ENCODE measurements at regions not wholly inside any gene's neighbourhood (a gene's known extent, or its start where the extent isn't known, plus 50 kb on each side); places are given as distances from the start of the nearest gene placed in this dataset.

GRCh38 chr14:28656704-28657255 lies 109.8 kb upstream of the FOXG1 start:
- Mint-ChIP-seq H3K27me3 (no peaks in the 10 kb centered on the region), H3K36me3 (no peaks in the 10 kb centered on the region), H3K27ac (no peak overlapping the region), H3K9me3 (peaks cover 2 to 11% (median 4%) of the 10 kb centered on the region in 7 donors), H3K4me3 (no peak overlapping the region), H3K4me1 (no peaks in the 10 kb centered on the region)
- DNase-seq (no peak), ATAC-seq (ENCODE audit: low read depth in 2 of 2) (no peak)
- Histone ChIP-seq H3K4me3 (ENCODE audit: low read depth, low read length) (no peak overlapping the region), H3K9me3 (ENCODE audit: control insufficient read depth in 2 of 2, low read length in 2 of 2) (peaks cover 0 to 7% of the 10 kb centered on the region in 2 experiments), H3K4me1 (ENCODE audit: control insufficient read depth, insufficient read depth, low read length, poor library complexity, severe bottlenecking) (no peaks in the 10 kb centered on the region), H3K36me3 (ENCODE audit: control insufficient read depth, insufficient read depth, low read length) (no peaks in the 10 kb centered on the region), H3K27ac (ENCODE audit: insufficient read depth, low read length, poor library complexity, severe bottlenecking) (no peak overlapping the region), H3K27me3 (ENCODE audit: control insufficient read depth, insufficient read depth, low read length) (no peaks in the 10 kb centered on the region)

DNA sequence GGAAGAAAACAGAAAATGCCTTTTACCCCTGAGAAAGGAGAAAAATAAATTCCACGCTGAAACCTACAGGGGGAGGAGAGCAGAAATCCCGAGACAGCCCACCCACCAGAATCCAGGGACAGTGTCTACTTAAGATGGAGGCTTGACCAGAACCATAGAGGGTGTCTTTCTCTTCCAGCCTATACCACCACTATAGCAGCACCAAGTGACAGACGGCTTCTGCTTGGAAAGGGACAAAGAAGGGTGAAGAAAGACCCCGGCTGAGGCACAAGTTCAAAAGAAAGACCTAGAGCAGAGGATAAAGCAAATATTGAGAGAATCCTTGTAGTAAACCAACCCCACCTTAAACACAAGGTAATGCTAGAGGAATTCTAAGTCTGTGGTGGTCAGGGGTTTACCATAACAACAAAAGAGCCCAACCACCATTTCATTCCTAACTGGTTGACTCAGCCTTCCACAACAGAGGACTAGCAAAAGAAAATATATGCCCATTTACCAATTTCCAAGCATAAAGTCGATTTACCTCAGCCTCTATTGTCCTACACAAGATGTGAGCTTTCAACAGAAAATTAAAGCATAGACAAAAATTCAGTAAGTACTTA lies 105.3 kb upstream of the FOXG1 start:
- Mint-ChIP-seq H3K4me3 (no peak overlapping the region), H3K36me3 (no peaks in the 10 kb centered on the region), H3K9me3 (peaks cover 0 to 8% (median 4%) of the 10 kb centered on the region in 7 donors), H3K27ac (no peak overlapping the region), H3K4me1 (no peaks in the 10 kb centered on the region), H3K27me3 (no peaks in the 10 kb centered on the region)
- no peaks in the 10 kb centered on the region for H3K27me3 ChIP-seq (ENCODE audit: control insufficient read depth, insufficient read depth, low read length)
- ATAC-seq (ENCODE audit: low read depth in 2 of 2) (no peak), DNase-seq (no peak)
- no peak overlapping the region for H3K27ac ChIP-seq (ENCODE audit: insufficient read depth, low read length, poor library complexity, severe bottlenecking)
- no peaks in the 10 kb centered on the region for H3K4me1 ChIP-seq (ENCODE audit: control insufficient read depth, insufficient read depth, low read length, poor library complexity, severe bottlenecking)
- peaks cover 0 to 7% of the 10 kb centered on the region in 2 experiments for H3K9me3 ChIP-seq (ENCODE audit: control insufficient read depth in 2 of 2, low read length in 2 of 2)
- H3K36me3 ChIP-seq (ENCODE audit: control insufficient read depth, insufficient read depth, low read length) = no peaks in the 10 kb centered on the region
- no peak overlapping the region for H3K4me3 ChIP-seq (ENCODE audit: low read depth, low read length)

GRCh38 chr14:28666961-28667360 lies 99.6 kb upstream of the FOXG1 start:
- no peaks in the 10 kb centered on the region for H3K4me1 ChIP-seq (ENCODE audit: control insufficient read depth, insufficient read depth, low read length, poor library complexity, severe bottlenecking)
- H3K4me1 Mint-ChIP-seq = no peaks in the 10 kb centered on the region
- no peaks in the 10 kb centered on the region for H3K27me3 ChIP-seq (ENCODE audit: control insufficient read depth, insufficient read depth, low read length)
- no peak overlapping the region for H3K27ac ChIP-seq (ENCODE audit: insufficient read depth, low read length, poor library complexity, severe bottlenecking)
- no peaks in the 10 kb centered on the region for H3K36me3 Mint-ChIP-seq
- H3K9me3 Mint-ChIP-seq = peaks cover under 1 to 12% (median 4%) of the 10 kb centered on the region in 7 donors
- DNase-seq = no peak
- H3K4me3 ChIP-seq (ENCODE audit: low read depth, low read length) = no peak overlapping the region
- no peaks in the 10 kb centered on the region for H3K9me3 ChIP-seq (ENCODE audit: control insufficient read depth in 2 of 2, low read length in 2 of 2)
- no peaks in the 10 kb centered on the region for H3K27me3 Mint-ChIP-seq
- ATAC-seq (ENCODE audit: low read depth in 2 of 2) = no peak
- no peaks in the 10 kb centered on the region for H3K36me3 ChIP-seq (ENCODE audit: control insufficient read depth, insufficient read depth, low read length)
- no peak overlapping the region for H3K27ac Mint-ChIP-seq
- no peak overlapping the region for H3K4me3 Mint-ChIP-seq

GRCh38 chr14:28671425-28671824 lies 95.2 kb upstream of the FOXG1 start:
- Mint-ChIP-seq H3K4me1 (no peaks in the 10 kb centered on the region), H3K4me3 (no peak overlapping the region), H3K9me3 (peaks cover 3 to 19% (median 10%) of the 10 kb centered on the region in 7 donors), H3K27me3 (no peaks in the 10 kb centered on the region), H3K36me3 (no peaks in the 10 kb centered on the region), H3K27ac (no peak overlapping the region)
- H3K36me3 ChIP-seq (ENCODE audit: control insufficient read depth, insufficient read depth, low read length) = no peaks in the 10 kb centered on the region
- H3K4me1 ChIP-seq (ENCODE audit: control insufficient read depth, insufficient read depth, low read length, poor library complexity, severe bottlenecking) = no peaks in the 10 kb centered on the region
- no peak overlapping the region for H3K4me3 ChIP-seq (ENCODE audit: low read depth, low read length)
- H3K9me3 ChIP-seq (ENCODE audit: control insufficient read depth in 2 of 2, low read length in 2 of 2) = peaks cover 0 to 8% of the 10 kb centered on the region in 2 experiments
- no peak overlapping the region for H3K27ac ChIP-seq (ENCODE audit: insufficient read depth, low read length, poor library complexity, severe bottlenecking)
- ATAC-seq (ENCODE audit: low read depth in 2 of 2) = no peak
- DNase-seq = no peak
- H3K27me3 ChIP-seq (ENCODE audit: control insufficient read depth, insufficient read depth, low read length) = no peaks in the 10 kb centered on the region

DNA sequence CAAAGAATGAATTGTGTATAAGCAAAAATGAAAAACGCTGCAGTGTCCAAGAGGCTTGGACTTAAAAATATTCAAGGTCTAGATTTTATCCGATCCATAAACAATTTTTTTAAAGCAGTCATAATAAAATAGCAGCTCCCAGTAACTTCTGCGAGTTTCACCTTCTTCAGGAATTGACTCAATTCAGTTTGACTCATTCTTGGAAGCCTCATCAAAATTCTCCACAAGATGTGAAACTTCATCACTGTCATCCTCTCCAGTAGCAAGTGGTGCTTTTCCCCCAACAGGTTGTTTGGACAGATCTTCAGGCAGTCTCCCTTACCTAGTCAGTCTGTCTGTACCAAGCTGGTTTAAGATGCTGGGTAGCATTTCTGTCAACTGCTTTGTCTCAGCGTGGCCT lies 93.5 kb upstream of the FOXG1 start:
- peaks cover 0 to 11% of the 10 kb centered on the region in 2 experiments for H3K9me3 ChIP-seq (ENCODE audit: control insufficient read depth in 2 of 2, low read length in 2 of 2)
- Mint-ChIP-seq H3K36me3 (no peaks in the 10 kb centered on the region), H3K4me3 (no peak overlapping the region), H3K4me1 (no peaks in the 10 kb centered on the region), H3K9me3 (peaks cover 3 to 21% (median 9%) of the 10 kb centered on the region in 7 donors), H3K27me3 (no peaks in the 10 kb centered on the region), H3K27ac (no peak overlapping the region)
- no peak for ATAC-seq (ENCODE audit: low read depth in 2 of 2)
- no peak overlapping the region for H3K27ac ChIP-seq (ENCODE audit: insufficient read depth, low read length, poor library complexity, severe bottlenecking)
- no peak for DNase-seq
- no peaks in the 10 kb centered on the region for H3K27me3 ChIP-seq (ENCODE audit: control insufficient read depth, insufficient read depth, low read length)
- no peak overlapping the region for H3K4me3 ChIP-seq (ENCODE audit: low read depth, low read length)
- H3K4me1 ChIP-seq (ENCODE audit: control insufficient read depth, insufficient read depth, low read length, poor library complexity, severe bottlenecking) = no peaks in the 10 kb centered on the region
- no peaks in the 10 kb centered on the region for H3K36me3 ChIP-seq (ENCODE audit: control insufficient read depth, insufficient read depth, low read length)

DNA sequence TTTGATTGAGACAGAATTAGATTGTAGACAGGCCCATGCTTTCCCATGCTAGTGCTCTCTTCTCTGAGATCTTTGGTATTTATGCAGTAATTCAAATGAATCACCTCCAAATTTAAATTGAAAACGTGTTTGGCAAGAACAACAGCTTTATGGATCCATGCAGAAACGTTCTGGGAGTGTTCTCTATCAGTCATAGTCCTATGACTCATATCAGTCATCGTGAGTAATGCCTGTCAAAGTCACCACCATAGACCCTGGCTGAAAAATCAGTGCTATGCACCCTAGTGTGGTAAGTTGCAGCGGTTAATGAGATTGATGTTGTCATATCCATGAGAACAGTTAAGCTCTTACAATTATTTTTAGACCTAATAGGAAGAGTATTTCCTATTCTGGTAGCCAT lies 90.1 kb upstream of the FOXG1 start:
- Mint-ChIP-seq H3K27me3 (no peaks in the 10 kb centered on the region), H3K27ac (no peak overlapping the region), H3K4me1 (no peaks in the 10 kb centered on the region), H3K4me3 (no peak overlapping the region), H3K9me3 (peaks cover 3 to 26% (median 7%) of the 10 kb centered on the region in 7 donors), H3K36me3 (no peaks in the 10 kb centered on the region)
- no peak for DNase-seq
- Histone ChIP-seq H3K27me3 (ENCODE audit: control insufficient read depth, insufficient read depth, low read length) (no peaks in the 10 kb centered on the region), H3K9me3 (ENCODE audit: control insufficient read depth in 2 of 2, low read length in 2 of 2) (peaks cover 0 to 13% of the 10 kb centered on the region in 2 experiments), H3K4me3 (ENCODE audit: low read depth, low read length) (no peak overlapping the region), H3K4me1 (ENCODE audit: control insufficient read depth, insufficient read depth, low read length, poor library complexity, severe bottlenecking) (no peaks in the 10 kb centered on the region), H3K27ac (ENCODE audit: insufficient read depth, low read length, poor library complexity, severe bottlenecking) (no peak overlapping the region), H3K36me3 (ENCODE audit: control insufficient read depth, insufficient read depth, low read length) (no peaks in the 10 kb centered on the region)
- no peak for ATAC-seq (ENCODE audit: low read depth in 2 of 2)

GRCh38 chr14:28677381-28677780 lies 89.2 kb upstream of the FOXG1 start:
- Histone ChIP-seq H3K27me3 (ENCODE audit: control insufficient read depth, insufficient read depth, low read length) (no peaks in the 10 kb centered on the region), H3K27ac (ENCODE audit: insufficient read depth, low read length, poor library complexity, severe bottlenecking) (no peak overlapping the region), H3K4me1 (ENCODE audit: control insufficient read depth, insufficient read depth, low read length, poor library complexity, severe bottlenecking) (no peaks in the 10 kb centered on the region), H3K36me3 (ENCODE audit: control insufficient read depth, insufficient read depth, low read length) (no peaks in the 10 kb centered on the region), H3K9me3 (ENCODE audit: control insufficient read depth in 2 of 2, low read length in 2 of 2) (peaks cover 4 to 19% of the 10 kb centered on the region in 2 experiments), H3K4me3 (ENCODE audit: low read depth, low read length) (no peak overlapping the region)
- H3K36me3 Mint-ChIP-seq = no peaks in the 10 kb centered on the region
- no peak for DNase-seq
- no peak for ATAC-seq (ENCODE audit: low read depth in 2 of 2)
- peaks cover under 1 to 25% (median 7%) of the 10 kb centered on the region in 7 donors for H3K9me3 Mint-ChIP-seq
- no peak overlapping the region for H3K27ac Mint-ChIP-seq
- H3K4me1 Mint-ChIP-seq = no peaks in the 10 kb centered on the region
- H3K4me3 Mint-ChIP-seq = no peak overlapping the region
- H3K27me3 Mint-ChIP-seq = no peaks in the 10 kb centered on the region

DNA sequence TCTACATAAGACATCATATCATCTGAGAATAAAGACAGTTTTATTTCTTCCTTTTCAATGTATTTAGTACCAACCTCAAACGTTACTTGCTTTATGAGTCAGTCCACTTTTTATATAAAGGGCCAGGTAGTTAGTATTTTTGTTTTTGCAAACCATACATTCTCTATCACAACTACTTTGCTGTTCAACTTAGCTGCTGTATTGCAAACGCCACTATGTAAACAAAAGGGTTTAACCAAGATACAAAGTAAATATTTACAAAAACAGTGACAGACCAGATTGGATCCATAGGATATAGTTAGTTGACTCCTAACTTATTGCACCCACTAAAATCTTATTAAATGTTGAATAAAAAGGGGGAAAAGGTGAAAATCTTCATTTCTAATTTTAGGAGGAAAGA lies 87.7 kb upstream of the FOXG1 start:
- Mint-ChIP-seq H3K27ac (no peak overlapping the region), H3K27me3 (no peaks in the 10 kb centered on the region), H3K36me3 (no peaks in the 10 kb centered on the region), H3K4me1 (no peaks in the 10 kb centered on the region), H3K9me3 (peaks cover 0 to 21% (median 7%) of the 10 kb centered on the region in 7 donors), H3K4me3 (no peak overlapping the region)
- H3K4me3 ChIP-seq (ENCODE audit: low read depth, low read length) = no peak overlapping the region
- peaks cover 5 to 18% of the 10 kb centered on the region in 2 experiments for H3K9me3 ChIP-seq (ENCODE audit: control insufficient read depth in 2 of 2, low read length in 2 of 2)
- no peak for ATAC-seq (ENCODE audit: low read depth in 2 of 2)
- H3K4me1 ChIP-seq (ENCODE audit: control insufficient read depth, insufficient read depth, low read length, poor library complexity, severe bottlenecking) = no peaks in the 10 kb centered on the region
- no peaks in the 10 kb centered on the region for H3K27me3 ChIP-seq (ENCODE audit: control insufficient read depth, insufficient read depth, low read length)
- H3K27ac ChIP-seq (ENCODE audit: insufficient read depth, low read length, poor library complexity, severe bottlenecking) = no peak overlapping the region
- H3K36me3 ChIP-seq (ENCODE audit: control insufficient read depth, insufficient read depth, low read length) = no peaks in the 10 kb centered on the region
- DNase-seq = no peak

All from CD4-positive, CD25-positive, alpha-beta regulatory T cell (primary cell).